Spinal cord (tissue), 9 donors: ENCODE measurements at regions not wholly inside any gene's neighbourhood (a gene's known extent, or its start where the extent isn't known, plus 50 kb on each side); places are given as distances from the start of the nearest gene placed in this dataset.

Experiments
- DNase-seq, 6 donors: peaks; one replicate each; pipeline versions ENCODE4 v3.0.0 to v3.0.0-alpha.2; 2013 to 2015; ENCODE audit warnings: low spot score in 6 of 6, low read depth in 4 of 6
- H3K27ac ChIP-seq: one replicate; pipeline ENCODE4 v1.5.1; 2013; ENCODE audit warnings: low read depth, low read length, control low read depth
- H3K27me3 ChIP-seq: one replicate; pipeline ENCODE4 v1.6.1; 2013; ENCODE audit warnings: low read length; ENCODE audit not compliant: control insufficient read depth, insufficient read depth
- H3K36me3 ChIP-seq: one replicate; pipeline ENCODE4 v1.6.1; 2013; ENCODE audit warnings: low read length; ENCODE audit not compliant: control insufficient read depth, insufficient read depth
- H3K4me1 ChIP-seq: one replicate; pipeline ENCODE4 v1.6.1; 2013; ENCODE audit warnings: low read length; ENCODE audit not compliant: control insufficient read depth, insufficient read depth
- H3K4me3 ChIP-seq: one replicate; pipeline ENCODE4 v1.5.1; 2013; ENCODE audit warnings: low read depth, low read length, control low read depth
- H3K9me3 ChIP-seq: one replicate; pipeline ENCODE4 v1.6.1; 2013; ENCODE audit warnings: low read length; ENCODE audit not compliant: control insufficient read depth, insufficient read depth
- WGBS: methylation state at CpG from one replicate; pipeline ENCODE4 v1.1.5; 2013; ENCODE audit warnings: missing lambda C conversion rate; ENCODE audit not compliant: insufficient coverage; 5-methylcytosine and 5-hydroxymethylcytosine counted together
- donor health status: healthy.

DNA sequence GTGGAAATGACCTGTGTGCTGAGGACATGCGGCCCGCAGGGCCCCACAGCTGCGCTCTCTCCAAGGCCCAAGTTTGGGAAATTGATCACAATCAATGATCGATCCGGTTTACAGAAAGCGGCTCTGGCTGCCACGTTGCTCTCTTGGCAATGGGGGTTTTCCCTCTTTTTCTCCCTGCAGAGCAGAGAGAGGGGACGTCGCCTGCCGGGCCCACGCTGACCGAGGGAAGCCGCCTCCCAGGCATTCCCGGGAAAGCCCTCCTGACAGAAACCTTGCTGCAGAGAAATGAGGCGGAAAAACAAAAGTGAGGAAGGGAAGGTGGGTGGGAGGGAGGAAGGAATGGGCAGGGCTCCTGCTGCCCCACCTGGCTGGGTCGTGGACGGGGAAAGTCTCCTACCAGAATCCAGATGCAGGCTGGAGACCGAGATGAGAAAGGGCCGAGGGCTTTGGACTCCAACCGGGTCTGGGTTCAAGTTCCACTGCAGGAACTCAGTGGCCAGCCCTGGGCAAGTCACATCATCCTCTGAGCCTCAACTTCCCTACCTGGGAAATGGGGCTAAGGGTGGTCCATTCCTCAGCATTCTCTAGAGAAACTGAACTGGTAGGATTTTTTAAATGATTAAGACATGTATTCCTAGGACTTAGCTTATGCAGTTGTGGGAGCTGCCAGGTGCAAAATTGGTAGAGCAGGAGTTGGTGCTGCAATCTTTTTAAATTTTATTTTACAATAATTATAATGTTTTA lies 75.5 kb downstream of the PHETA1 start:
- Histone ChIP-seq H3K4me3 (no peak overlapping the region), H3K27ac (no peak overlapping the region), H3K36me3 (peaks cover 18% of the 10 kb centered on the region), H3K9me3 (no peaks in the 10 kb centered on the region), H3K27me3 (no peaks in the 10 kb centered on the region), H3K4me1 (peaks cover 4% of the 10 kb centered on the region)
- DNase-seq = no peak
- 73% methylated on average over 12 of the region's 20 CpGs for WGBS

DNA sequence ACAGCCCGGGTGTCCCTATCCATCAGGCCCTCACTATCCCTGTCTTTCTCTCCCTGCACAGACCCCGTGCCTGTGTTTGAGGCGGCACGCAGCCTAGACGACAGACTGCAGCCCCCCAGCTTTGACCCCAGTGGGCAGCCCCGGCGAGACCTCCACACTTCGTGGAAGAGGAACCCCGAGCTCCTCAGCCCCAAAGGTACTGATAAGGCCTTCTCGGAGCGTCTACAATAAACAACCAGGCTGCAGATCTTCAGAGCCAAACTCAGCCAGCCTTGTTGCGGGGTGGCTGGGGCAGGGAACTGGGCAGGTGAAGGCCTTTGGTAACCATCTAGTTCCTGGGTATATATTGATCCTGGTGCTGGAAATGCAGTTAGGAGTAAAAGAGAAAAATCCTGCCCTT lies 77.5 kb downstream of the PHETA1 start:
- H3K4me1 ChIP-seq = peaks cover 4% of the 10 kb centered on the region
- 93% methylated on average over 11 of the region's 12 CpGs for WGBS
- H3K4me3 ChIP-seq = no peak overlapping the region
- no peaks in the 10 kb centered on the region for H3K9me3 ChIP-seq
- no peak overlapping the region for H3K27ac ChIP-seq
- H3K27me3 ChIP-seq = no peaks in the 10 kb centered on the region
- DNase-seq = no peak
- peaks cover 10% of the 10 kb centered on the region for H3K36me3 ChIP-seq

DNA sequence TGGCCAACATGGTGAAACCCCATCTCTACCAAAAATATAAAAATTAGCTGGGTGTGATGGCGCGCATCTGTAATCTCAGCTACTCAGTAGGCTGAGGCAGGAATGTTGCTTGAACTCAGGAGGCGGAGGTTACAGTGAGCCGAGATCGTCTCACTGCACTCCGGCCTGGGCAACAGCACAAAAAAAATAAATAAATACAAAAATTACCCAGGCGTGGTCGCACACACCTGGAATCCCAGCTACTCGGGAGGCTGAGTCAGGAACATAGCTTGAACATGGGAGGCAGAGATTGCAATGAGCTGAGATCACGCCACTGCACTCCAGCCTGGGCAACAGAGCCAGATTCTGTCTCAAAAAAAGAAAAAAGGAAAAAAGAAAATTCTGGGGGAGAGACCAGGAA lies 80.1 kb downstream of the PHETA1 start:
- DNase-seq = no peak
- no peak overlapping the region for H3K4me3 ChIP-seq
- no peak overlapping the region for H3K27ac ChIP-seq
- WGBS = 100% methylated on average over 6 of the region's 10 CpGs
- peaks cover 13% of the 10 kb centered on the region for H3K4me1 ChIP-seq
- no peaks in the 10 kb centered on the region for H3K27me3 ChIP-seq
- peaks cover 8% of the 10 kb centered on the region for H3K36me3 ChIP-seq
- H3K9me3 ChIP-seq = no peaks in the 10 kb centered on the region

DNA sequence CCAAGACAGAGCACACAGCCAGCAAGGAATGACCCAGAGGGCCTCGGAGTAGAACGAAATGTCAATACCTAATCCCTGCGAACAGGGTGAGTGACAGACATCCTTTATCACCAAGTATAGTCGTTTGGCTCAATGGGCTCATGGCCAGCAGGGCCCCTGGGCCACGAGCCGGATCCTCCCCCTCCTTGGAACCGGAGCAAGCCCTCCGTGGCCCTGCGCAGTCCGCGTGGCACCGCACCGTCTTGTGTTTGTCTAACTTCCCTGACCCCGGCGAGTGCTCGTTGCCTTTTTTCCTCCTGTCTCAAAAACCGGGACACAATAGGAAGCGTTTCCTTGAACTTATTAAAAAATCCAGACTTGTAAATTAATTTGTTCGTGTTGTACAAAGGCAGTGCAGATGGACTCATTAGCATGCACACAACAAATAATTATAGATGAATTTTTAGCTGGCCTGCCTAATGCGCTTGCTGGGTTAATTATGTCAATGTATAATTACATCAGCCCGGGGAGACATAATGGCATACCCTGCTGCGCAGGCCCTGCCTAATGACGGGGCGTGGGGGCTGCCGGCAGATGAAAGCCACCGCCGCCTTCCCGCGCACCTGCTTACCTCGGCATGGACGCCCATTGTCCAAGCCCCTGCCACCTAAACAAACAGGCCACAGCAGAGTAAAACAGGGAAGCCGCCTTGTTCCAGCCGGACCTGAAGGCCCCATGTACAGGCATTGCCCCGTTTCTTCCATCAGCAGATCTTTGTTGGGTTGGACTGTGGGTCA lies 81.6 kb downstream of the PHETA1 start:
- DNase-seq = peak in 2 of 6 donors; percentile 74 to 90
- no peak overlapping the region for H3K4me3 ChIP-seq
- H3K27ac ChIP-seq = no peak overlapping the region
- H3K36me3 ChIP-seq = peaks cover 3% of the 10 kb centered on the region
- no peaks in the 10 kb centered on the region for H3K9me3 ChIP-seq
- peaks cover 13% of the 10 kb centered on the region for H3K4me1 ChIP-seq
- WGBS = 69% methylated on average over 27 of the region's 34 CpGs
- H3K27me3 ChIP-seq = no peaks in the 10 kb centered on the region

DNA sequence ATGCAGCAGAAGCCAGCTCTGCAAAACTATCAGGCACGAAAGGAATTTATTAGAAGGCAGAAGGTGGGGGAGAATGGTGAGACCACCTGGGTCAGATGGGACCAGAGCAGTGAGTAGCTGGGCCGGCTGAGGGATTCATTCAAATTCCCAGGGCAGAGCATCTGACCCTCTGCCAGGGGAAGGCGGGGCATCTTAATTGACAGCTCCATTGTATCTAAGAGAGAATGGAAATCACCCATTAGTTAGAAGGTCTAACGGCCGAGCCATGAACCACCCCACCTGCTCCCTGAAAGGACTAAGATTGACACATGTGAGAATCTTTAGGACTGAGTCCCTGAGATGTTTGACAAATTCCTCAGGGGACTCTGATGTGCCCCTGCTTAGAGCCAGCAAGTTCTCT lies 83.7 kb downstream of the PHETA1 start:
- 54% methylated on average over 5 of the region's 5 CpGs for WGBS
- Histone ChIP-seq H3K4me1 (peaks cover 13% of the 10 kb centered on the region), H3K36me3 (no peaks in the 10 kb centered on the region), H3K27me3 (no peaks in the 10 kb centered on the region), H3K27ac (no peak overlapping the region), H3K9me3 (peaks cover 2% of the 10 kb centered on the region), H3K4me3 (no peak overlapping the region)
- peak in 2 of 6 donors; percentile 21 to 46 for DNase-seq

DNA sequence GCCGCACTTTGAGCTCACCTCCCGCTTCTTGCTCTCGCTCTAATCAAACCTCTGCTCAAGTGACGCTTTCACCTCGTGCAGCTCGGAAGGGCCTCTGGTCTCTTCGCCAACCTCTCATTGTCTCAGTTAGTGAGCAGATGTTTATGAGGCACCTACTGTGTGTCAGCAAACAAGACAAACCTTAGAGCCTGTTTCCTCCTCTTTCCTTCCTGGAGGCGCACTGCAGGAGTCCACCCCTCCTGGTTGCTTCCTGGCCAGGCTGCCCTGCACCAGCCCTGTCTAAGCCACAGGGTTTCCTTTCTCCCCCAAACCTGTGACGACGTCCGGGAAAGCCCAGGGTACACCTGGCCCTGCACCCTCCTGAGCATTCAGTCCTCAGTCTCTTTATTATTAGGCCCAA lies 84.2 kb downstream of the PHETA1 start:
- Histone ChIP-seq H3K4me1 (peaks cover 13% of the 10 kb centered on the region), H3K4me3 (no peak overlapping the region), H3K27ac (no peak overlapping the region), H3K36me3 (no peaks in the 10 kb centered on the region), H3K9me3 (peaks cover 2% of the 10 kb centered on the region), H3K27me3 (no peaks in the 10 kb centered on the region)
- 67% methylated on average over 9 of the region's 11 CpGs for WGBS
- DNase-seq = no peak

DNA sequence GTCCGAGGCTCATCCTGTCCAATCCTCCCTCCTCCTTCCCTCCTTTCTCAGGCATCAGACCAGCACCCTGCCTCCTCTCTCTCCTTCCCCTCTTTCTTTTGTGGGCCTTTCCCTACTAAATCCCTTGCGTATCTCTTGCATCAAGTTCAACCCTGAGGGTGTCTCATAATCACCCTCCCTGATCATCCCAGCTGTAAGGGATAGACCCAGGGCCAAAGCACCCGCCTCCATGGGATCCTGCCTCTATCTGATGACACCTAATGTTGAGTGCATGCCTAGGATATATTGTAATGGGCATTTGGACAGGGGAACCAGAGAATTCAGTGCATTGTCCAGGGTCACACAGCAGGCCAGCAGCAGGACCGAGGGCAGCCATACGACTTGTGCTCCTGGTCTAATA lies 84.9 kb downstream of the PHETA1 start:
- DNase-seq = no peak
- H3K9me3 ChIP-seq = peaks cover 2% of the 10 kb centered on the region
- WGBS = 95% methylated on average over 4 of the region's 5 CpGs
- H3K4me1 ChIP-seq = peaks cover 13% of the 10 kb centered on the region
- no peaks in the 10 kb centered on the region for H3K36me3 ChIP-seq
- H3K27me3 ChIP-seq = no peaks in the 10 kb centered on the region
- no peak overlapping the region for H3K4me3 ChIP-seq
- no peak overlapping the region for H3K27ac ChIP-seq

DNA sequence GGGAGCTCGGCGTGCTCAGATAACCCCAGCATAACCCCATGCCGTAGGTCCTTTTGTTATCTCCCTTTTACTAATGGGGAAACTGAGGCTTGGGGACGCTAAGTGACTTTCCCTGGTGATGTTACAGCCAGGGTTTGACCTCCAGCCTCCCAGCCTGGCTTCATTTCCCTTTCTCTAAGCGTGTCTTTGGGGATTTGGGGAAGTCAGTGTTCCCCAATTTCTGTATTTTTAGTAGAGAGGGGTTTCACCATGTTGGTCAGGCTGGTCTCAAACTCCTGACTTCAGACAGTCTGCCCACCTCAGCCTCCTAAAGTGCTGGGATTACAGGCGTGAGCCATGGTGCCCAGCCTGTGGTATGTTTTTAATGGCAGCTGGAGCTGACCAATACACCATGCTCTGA lies 85.4 kb downstream of the PHETA1 start:
- H3K36me3 ChIP-seq = no peaks in the 10 kb centered on the region
- H3K9me3 ChIP-seq = peaks cover 2% of the 10 kb centered on the region
- 86% methylated on average over 1 of the region's 6 CpGs for WGBS
- no peaks in the 10 kb centered on the region for H3K27me3 ChIP-seq
- DNase-seq = no peak
- no peak overlapping the region for H3K27ac ChIP-seq
- no peak overlapping the region for H3K4me3 ChIP-seq
- H3K4me1 ChIP-seq = peaks cover 13% of the 10 kb centered on the region

DNA sequence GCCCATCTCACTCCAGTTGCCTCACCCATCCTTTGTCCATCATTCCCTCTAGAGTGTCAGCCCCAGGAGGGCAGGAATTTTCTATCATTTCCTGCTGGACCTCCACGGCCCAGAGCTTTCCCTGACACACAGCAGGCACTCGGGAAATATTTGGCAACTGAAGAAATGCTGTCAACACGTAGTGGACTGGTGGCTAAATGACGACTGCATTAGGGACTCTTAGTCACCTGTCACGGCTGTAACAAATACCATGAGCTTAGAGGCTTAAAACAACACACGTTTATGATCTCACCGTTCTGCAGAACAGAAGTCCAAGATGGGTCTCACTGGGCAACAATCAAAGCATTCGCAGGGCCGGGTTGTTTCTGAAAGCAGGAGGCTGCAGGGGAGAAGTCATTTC lies 91.3 kb downstream of the PHETA1 start:
- Histone ChIP-seq H3K4me3 (no peak overlapping the region), H3K36me3 (no peaks in the 10 kb centered on the region), H3K27ac (no peak overlapping the region), H3K4me1 (no peaks in the 10 kb centered on the region), H3K27me3 (no peaks in the 10 kb centered on the region), H3K9me3 (peaks cover 2% of the 10 kb centered on the region)
- no peak for DNase-seq
- 79% methylated on average over 9 of the region's 9 CpGs for WGBS

DNA sequence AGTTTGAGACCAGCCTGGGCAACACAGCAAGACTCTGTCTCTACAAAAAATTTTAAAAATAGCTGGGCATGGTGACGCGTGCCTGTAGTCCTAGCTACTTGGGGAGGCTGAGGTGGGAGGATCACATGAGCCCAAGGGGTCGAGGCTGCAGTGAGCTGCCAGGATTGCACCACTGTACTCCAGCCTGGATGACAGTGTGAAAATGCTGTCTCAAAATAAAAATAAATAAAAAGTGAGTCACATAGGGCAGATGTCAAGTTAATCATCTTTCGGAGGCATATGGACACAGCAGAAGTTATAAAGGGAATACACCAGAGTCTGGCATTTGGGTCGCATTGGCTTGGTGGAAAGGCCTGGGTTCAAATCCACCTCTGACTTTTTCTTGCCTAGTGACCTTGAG lies 92.7 kb downstream of the PHETA1 start:
- Histone ChIP-seq H3K27me3 (no peaks in the 10 kb centered on the region), H3K9me3 (peaks cover 2% of the 10 kb centered on the region), H3K36me3 (no peaks in the 10 kb centered on the region), H3K4me1 (no peaks in the 10 kb centered on the region), H3K4me3 (no peak overlapping the region), H3K27ac (no peak overlapping the region)
- no peak for DNase-seq
- WGBS = 93% methylated on average over 3 of the region's 5 CpGs
